Transverse colon (tissue), 4 donors: ENCODE measurements at regions not wholly inside any gene's neighbourhood (a gene's known extent, or its start where the extent isn't known, plus 50 kb on each side); places are given as distances from the start of the nearest gene placed in this dataset.

Source experiments
- POLR2AphosphoS5 ChIP-seq, 3 donors: sonication (generic); formaldehyde crosslinking; IDR thresholded peaks; one replicate each; pipeline ENCODE4 v1.6.1; 2016; ENCODE audit warnings: antibody characterized with exemption in 3 of 3
- TF ChIP-seq, protein P1 (sequence below), 5 experiments: fragments of 200-600 bp in 3 of 5; fragments of 450-650 bp in 2 of 5; sonication (generic) in 3 of 5; IDR thresholded peaks; 1 replicate in 2 of 5; 2 replicates in 3 of 5; pipeline ENCODE4 v1.5.1; 2016 to 2017; ENCODE audit warnings: antibody characterized with exemption in 5 of 5, inconsistent platforms in 3 of 5, mild to moderate bottlenecking in 2 of 5, moderate library complexity in 1 of 5

- TF ChIP-seq, protein P1, sequence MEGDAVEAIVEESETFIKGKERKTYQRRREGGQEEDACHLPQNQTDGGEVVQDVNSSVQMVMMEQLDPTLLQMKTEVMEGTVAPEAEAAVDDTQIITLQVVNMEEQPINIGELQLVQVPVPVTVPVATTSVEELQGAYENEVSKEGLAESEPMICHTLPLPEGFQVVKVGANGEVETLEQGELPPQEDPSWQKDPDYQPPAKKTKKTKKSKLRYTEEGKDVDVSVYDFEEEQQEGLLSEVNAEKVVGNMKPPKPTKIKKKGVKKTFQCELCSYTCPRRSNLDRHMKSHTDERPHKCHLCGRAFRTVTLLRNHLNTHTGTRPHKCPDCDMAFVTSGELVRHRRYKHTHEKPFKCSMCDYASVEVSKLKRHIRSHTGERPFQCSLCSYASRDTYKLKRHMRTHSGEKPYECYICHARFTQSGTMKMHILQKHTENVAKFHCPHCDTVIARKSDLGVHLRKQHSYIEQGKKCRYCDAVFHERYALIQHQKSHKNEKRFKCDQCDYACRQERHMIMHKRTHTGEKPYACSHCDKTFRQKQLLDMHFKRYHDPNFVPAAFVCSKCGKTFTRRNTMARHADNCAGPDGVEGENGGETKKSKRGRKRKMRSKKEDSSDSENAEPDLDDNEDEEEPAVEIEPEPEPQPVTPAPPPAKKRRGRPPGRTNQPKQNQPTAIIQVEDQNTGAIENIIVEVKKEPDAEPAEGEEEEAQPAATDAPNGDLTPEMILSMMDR (IDR thresholded peaks at IDR 0.05) = no peak
- TF ChIP-seq POLR2AphosphoS5 (IDR thresholded peaks at IDR 0.05) = no peak
Observed at GRCh38 chr20:11277170-11277569, 603.4 kb upstream of the JAG1 start.
